Bronchial epithelial cell (primary cell): ENCODE measurements at regions not wholly inside any gene's neighbourhood (a gene's known extent, or its start where the extent isn't known, plus 50 kb on each side); places are given as distances from the start of the nearest gene placed in this dataset.

Source experiments
- DNase-seq: peaks from one replicate; pipeline ENCODE4 v3.0.0-alpha.2; 2010; ENCODE audit warnings: low read depth
- FAIRE-seq: peaks from 2 replicates; lab custom pipeline; 2011; peaks lifted over from hg19 to GRCh38; lab: Jason Lieb, UNC
- H3K27me3 ChIP-seq: 2 replicates; pipeline ENCODE4 v1.5.1; 2011; ENCODE audit warnings: low read length; ENCODE audit not compliant: control insufficient read depth, insufficient read depth
- H3K36me3 ChIP-seq: 2 replicates; pipeline ENCODE4 v1.5.1; 2011; ENCODE audit warnings: low read length; ENCODE audit not compliant: control insufficient read depth, insufficient read depth
- H3K4me3 ChIP-seq: 2 replicates; pipeline ENCODE4 v1.5.1; 2011; ENCODE audit warnings: mild to moderate bottlenecking, low read depth, low read length, control low read depth
- CTCF ChIP-seq: IDR thresholded peaks from 2 replicates; pipeline ENCODE4 v1.5.1; 2011; ENCODE audit warnings: mild to moderate bottlenecking, moderate library complexity, low read length, control low read depth, inconsistent platforms; ENCODE audit not compliant: insufficient read depth, severe bottlenecking

- no peak for TF ChIP-seq CTCF
- Histone ChIP-seq H3K36me3 (no peaks in the 10 kb centered on the region), H3K27me3 (no peaks in the 10 kb centered on the region), H3K4me3 (no peak overlapping the region)
- FAIRE-seq (no peak), DNase-seq (peak; percentile 82)
These were observed 161.1 kb downstream of the BBOX1 start for GRCh38 chr11:27201454-27202302.

- H3K4me3 ChIP-seq = no peak overlapping the region
- TF ChIP-seq CTCF = no peak
- DNase-seq (no peak), FAIRE-seq (no peak)
- H3K27me3 ChIP-seq = no peaks in the 10 kb centered on the region
- no peaks in the 10 kb centered on the region for H3K36me3 ChIP-seq
These were observed 160.3 kb downstream of the BBOX1 start for GRCh38 chr11:27200779-27201453.

GRCh38 chr11:27196203-27196897 lies 155.7 kb downstream of the BBOX1 start:
- Histone ChIP-seq H3K36me3 (no peaks in the 10 kb centered on the region), H3K4me3 (no peak overlapping the region), H3K27me3 (no peaks in the 10 kb centered on the region)
- DNase-seq = no peak
- no peak for FAIRE-seq
- no peak for TF ChIP-seq CTCF

GRCh38 chr11:27195837-27196202 lies 155.2 kb downstream of the BBOX1 start:
- no peak for DNase-seq
- no peak for TF ChIP-seq CTCF
- Histone ChIP-seq H3K36me3 (no peaks in the 10 kb centered on the region), H3K27me3 (no peaks in the 10 kb centered on the region), H3K4me3 (no peak overlapping the region)
- FAIRE-seq = no peak

GRCh38 chr11:27194976-27195375 lies 154.4 kb downstream of the BBOX1 start:
- no peaks in the 10 kb centered on the region for H3K36me3 ChIP-seq
- H3K4me3 ChIP-seq = no peak overlapping the region
- no peaks in the 10 kb centered on the region for H3K27me3 ChIP-seq
- TF ChIP-seq CTCF = no peak
- DNase-seq = no peak
- no peak for FAIRE-seq
